Limb (tissue), 2 donors: ENCODE measurements at regions not wholly inside any gene's neighbourhood (a gene's known extent, or its start where the extent isn't known, plus 50 kb on each side); places are given as distances from the start of the nearest gene placed in this dataset.

Experiments used
- DNase-seq, 2 donors: peaks; one replicate each; pipeline ENCODE4 v3.0.0-alpha.2; 2016; ENCODE audit errors: extremely low spot score in 2 of 2

DNA sequence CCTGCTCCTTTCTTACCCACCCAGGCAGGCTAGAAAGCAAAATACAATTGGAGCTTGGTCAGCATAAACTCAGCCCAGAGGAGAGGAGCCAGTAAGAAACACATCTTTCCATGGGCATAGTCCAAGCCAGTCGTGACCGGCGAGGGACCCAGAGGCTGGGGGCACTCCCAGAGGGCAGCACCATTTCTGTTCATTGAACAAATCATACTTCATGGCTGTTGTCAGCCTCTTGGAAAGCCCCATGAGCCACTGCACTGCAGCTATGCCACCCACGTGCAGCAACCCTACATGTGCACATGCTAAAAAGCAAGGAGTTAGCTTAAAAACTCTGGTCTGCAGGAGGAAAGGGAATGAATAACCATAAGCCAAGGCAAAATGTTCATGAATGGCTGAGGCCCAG, 90.0 kb upstream of the CDKN3 start:
- no peak for DNase-seq

DNA sequence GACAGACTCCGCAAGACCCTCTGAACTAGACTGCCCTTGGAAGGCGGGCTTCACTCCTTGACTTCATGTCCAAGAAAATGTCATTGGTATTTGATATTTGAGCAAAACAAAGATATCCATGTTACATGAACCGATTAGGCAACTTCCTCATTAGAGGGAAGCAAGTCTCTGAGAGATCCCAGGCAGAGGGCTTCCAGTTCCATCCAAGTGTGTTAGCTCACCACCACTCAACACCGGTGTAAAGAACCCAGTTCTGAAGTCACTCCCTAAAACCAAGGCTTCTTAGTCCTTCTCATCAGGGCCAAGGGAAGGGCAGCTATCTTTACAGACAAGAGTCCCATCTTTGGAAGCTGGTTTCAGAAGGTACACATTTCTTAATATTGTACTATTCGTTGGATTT, 87.2 kb upstream of the CDKN3 start:
- no peak for DNase-seq

DNA sequence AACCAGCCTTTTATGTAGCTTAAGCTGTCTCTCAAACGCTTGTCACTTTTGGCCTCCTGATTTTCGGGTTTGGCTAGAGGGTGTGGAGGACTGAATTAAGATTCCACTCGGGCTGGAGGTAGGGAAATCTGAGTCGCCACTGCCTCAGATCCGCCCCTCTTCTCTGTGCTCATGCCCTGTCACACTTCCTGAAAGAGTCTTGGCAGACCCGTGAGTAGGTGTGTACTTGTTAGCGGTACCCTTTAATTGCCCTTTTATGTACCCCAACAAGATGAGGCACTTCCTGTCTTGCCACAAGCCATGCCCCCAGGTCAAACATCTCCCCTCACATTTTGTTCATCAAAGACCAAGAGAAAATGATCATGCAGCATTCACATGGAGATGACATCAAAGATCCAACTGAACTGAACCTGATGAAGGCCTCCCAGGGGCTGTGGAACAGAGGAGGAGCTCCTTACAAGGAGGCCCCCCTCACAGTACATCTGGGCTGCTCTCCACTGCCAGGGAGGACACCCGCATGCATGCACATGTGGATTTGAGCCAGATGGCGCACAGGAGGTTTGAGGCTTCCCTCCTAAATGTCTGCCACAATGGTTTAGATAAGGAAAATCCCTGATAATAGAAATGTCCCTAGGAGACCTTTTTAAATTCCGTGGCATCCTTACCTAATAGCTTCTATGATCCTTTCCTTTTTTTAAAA, 86.5 kb upstream of the CDKN3 start:
- no peak for DNase-seq

DNA sequence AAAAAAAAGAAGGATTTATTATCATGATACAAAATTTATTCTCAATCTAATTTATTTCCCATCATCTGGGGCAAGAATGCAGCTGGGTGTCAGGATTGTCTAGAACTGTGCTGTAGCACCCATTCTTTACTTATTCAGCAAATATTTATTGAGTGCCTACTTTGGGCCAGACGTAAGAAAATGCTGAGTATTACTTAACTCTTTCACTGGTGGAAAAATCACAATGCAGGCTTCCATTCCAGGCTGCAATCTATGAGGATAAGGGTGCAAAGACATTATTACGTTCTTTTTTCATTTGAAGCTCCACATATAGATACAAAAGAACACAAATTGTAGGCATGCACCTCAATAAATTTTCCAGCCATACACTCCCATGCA, 86.0 kb upstream of the CDKN3 start:
- DNase-seq: no peak

DNA sequence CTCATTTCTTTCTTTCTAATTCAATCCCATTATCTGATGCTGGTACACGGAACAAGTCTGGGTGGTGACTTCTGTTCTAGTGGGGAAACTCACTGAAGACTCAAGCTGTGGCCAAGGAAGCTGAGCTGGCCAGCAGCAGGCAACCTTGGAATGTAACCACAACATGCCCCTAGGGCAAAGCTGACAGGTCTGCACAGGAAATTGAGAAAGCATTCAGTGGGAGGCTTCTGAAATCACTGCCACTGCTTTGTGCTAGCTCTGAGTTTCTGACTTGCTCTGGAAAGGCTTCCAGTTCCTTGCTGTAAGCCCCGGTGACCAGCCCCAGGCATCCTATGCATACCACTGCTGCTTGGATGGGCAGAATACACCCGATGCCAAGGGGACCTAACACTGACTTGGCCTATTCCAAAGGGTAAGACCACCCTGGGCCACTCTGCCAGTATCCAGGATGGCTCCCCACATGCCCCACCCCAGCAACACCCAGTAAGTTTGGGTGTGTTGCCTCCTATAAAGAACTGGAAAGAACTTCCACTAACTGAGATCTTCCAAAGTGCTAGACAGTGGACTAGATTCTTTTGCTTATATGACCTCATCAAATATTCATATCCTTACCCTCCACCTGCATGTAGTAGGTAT, 84.5 kb upstream of the CDKN3 start:
- no peak for DNase-seq

DNA sequence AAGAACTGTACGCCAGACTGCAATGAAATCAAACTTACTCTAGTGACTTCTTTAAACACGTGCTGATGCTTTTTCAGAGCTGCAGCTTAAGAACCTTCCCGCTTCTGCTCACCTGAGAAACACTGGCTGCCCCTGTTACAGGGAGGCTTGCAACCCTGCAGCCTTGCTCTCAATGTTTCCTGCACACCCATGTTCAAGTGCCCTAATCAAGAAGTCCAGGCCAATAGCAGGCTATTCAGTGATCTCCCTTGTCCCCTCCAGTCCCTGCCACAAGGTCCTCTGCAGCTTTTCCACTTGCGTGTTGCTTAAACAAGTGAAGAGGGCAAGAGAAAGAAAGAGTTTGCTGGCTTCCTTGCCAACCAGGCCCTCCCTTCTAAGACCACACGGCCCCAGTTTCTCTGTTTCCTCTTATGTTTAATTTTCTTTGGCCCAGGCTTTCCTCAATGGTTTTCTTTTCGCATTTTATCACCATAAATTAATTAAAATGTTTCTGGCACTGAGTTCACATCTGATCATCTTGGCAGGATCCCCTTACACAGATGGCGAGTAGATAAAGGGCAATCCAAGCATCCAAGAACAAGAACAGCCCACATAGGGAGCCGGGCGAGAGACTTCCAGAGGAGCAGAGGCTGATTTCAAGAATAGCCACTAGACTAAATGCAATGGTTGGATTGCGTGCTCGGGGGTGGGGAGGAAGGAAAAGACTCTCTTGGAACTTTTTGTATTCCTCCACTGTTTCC, 82.3 kb upstream of the CDKN3 start:
- DNase-seq: no peak

DNA sequence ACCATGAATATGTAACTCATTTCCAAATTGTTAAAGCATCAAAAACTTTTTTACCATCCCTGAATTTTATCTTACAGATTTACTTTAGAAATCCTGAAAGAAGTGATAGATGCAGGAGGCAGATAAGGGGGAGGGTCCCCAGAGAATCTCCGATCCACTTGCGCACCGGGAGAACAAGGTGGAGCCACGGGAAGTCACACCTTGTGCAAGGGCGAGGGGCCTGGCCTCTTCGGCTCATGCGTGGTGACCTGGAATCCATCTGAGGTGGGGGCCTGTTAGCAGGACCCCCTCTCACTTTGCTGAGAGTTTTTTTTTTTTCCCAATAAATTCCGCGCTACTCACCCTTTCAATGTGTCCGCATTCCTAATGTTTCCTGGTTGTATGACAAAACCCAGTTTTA, 80.2 kb upstream of the CDKN3 start:
- DNase-seq: no peak

DNA sequence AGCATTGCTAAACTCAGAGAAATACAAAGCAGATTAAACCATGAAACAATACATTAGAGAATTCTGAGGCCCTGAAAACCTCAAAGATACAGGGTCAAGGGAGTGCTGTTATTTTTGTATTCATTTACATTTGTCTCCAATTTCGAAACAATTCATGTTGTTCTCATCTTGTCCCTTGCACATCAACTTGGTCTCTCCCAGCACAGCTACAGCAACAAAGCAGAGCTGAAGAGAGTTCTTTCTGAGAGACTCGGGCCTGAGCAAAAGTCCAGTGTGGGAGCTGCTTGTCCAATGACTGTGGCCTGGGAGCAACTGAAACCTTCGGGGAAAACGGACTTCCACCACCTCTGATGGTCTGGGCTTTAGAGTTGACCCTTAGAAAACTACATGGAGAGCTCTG, 79.4 kb upstream of the CDKN3 start:
- no peak for DNase-seq

DNA sequence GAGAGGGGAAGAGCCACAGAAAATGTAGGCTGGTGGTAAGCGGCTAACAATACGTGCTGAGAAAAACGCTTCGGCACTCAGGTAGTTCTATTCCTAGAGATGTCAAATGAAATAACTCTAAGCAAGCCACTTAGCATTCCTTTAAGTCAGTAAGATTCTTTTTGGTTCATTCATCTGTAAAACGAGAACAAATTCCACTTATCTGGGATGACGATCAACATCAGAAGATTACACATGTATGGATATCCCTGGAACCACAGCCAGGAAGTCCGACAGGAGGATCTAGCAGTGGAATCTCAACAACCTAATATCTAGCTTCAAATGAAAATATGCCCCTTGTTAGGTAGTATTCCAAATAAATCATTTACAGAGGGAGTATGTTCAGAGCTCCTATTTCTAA, 74.6 kb upstream of the CDKN3 start:
- DNase-seq: no peak

DNA sequence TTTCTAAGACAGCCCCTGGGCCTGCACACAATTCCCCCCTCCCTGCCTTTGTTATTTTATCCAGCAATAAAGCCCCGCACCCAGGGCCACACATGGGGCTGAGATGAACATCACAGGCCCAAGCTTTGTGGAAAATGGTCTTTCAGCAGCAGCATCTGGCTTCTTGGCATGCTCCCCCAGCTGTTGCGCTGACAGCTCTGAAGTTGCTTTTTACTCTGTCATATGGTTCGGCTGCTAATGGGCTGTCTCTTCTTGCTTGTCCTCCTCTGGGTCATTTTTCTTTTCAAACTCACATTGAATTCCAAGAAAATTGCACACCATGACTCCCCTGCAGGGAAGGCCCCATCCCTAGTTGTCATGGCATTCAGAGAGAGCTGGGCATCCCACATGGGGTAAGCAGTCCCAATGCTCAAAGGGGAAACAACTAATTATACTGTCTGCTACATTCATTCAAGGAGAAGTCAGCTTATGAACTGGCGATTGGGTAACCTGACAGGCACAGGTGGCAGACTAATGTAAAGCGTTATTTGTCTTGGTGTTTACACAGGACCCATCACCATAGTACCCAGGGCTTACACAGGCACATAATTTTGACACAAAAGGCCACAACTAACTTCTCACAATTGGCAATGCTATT, 74.0 kb upstream of the CDKN3 start:
- peak; percentile 57 to 68 for DNase-seq

DNA sequence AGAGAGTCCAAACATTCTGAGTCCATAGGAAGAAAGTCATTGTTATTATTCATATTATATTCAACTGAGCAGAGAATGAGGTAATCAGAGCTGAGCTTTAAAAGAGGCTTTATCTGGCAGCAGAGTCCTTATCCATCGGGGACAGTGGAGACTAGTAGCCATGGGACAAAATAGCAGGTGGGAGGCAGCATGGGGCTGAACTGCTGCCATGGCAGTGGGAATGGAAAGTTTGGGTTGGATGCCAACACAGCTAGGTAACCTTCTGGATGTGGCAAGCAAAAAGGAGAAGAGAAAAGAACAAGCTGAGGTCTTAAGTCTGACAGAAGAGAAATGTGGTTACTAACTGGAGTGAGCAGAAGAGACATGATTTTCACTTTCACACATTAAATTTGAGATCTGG, 71.0 kb upstream of the CDKN3 start:
- no peak for DNase-seq

DNA sequence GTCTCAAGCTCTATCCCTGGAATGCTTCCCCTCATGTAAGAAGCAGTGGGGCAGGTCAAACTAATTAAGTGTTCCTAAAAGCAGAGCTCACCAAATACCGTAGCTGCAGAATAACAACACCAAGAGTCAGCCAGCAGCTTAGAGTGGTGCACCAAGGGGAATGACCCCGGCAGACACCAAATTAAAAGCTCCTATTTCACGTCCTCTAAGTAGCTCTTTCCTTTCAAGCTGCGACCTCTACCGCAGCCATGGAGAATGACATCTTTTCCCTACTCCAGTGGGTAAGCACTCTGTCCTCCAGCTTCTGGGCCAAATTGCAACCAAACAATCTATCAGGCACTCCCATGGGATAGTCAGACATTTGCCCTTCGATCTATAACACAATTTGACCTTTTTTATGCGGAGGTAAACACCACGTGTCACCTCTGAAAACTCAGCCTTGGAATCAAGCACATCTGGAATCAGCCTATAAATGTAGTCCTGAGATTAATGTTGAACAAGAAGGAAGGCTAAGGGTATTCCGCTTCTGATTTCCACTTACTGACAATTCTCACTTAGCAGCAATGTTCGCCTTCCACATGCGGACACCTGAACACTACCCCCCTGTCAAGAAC, 67.6 kb upstream of the CDKN3 start:
- peak; percentile 60 to 69 for DNase-seq

DNA sequence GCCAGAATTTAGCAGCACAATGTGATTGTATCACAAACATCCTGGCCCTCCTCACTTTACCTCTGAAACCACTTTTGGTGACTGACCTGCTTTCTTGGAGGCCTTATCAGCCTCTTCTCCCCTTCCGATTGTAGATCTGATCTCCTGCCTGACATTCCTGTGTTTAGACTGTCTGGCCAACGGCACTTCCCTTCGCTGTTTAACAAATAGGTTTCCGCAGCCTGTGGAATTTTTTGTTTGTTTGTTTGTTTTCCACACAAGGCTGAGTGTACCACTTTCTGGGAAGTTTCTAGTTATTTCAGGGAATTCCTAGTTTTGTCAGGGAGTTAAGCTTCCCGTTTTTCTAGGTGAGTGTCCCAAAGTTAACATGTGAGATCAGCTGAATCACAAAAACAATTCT, 65.9 kb upstream of the CDKN3 start:
- DNase-seq: no peak

DNA sequence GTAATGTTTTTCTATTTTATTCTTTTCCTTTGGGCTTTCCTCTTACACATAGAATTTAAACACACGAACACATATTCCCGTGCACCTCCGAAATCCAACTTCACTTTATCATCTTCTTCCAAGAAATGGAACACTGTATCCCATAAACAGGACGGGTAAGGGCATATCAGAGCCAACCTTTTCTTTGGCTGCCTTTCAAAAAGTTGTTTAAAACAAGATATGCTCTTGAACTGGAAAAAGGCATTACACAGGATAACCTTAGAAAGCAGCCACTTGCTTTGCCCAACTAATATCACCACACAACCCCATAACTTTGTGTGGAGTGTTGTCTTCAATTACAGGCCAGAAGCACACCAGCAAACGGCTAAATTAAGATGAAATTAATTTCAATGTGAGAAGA, 65.3 kb upstream of the CDKN3 start:
- DNase-seq: no peak

DNA sequence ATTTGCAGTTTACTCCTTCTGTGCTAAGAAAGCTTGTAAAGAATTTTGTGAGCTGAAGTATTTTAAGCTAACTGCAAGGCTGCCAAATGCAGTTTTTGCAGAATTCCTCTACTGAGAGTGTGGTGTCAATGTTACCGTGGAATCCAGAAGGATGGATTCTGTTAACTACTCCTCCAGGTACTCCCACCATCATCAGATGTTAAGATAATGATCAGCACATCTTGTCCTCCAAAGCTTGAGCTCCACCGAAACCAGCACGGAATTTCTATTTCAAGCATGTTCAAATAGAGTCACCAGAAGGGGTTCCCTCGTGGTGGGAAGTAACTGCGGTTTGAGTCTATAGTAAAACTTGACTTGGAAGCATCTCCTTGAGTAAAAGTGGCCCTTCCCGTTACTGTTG, 64.3 kb upstream of the CDKN3 start:
- no peak for DNase-seq

DNA sequence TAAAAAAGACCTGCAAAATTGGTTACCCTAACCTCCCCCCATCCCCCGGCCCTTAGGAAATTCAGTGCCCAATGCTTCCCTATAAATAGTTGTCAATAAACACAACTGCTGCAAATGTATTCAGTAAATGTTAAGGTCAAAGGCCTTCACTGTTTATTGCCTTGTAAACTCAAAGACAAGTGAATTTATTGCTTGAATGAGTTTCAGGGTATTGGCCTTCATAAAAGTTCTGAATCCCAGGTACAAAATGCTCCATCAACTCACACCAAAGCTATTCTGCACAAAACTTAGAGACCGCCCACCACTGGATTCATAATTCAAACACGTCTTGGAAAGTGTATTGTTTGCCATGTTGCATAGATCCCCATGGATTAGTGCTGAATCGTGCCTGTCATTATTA, 63.3 kb upstream of the CDKN3 start:
- DNase-seq: no peak

DNA sequence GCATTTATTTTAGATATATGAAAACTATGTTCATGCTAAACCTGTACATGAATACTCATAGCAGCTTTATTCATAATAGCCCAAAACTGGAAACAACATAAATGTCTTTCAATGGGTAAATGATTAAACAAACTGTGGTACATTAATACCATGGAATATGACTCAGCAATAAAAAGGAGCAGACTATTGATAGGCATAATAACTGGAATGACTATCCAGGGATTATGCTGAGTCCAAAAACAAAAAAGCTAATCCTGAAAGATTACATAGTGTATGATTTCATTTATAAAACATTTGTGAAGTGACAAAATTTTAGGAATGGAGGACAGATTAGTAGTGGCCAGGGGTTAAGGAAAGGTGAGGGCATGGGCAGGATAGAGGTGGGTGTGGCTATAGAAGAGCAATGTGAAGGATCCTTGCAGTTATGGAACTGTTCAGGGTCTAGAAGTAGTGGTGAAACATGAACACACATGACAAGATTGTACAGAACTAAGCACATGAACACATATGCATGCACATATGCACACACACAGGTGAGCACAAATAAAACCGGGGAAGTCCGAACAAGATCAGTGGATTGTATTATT, 61.1 kb upstream of the CDKN3 start:
- no peak for DNase-seq

DNA sequence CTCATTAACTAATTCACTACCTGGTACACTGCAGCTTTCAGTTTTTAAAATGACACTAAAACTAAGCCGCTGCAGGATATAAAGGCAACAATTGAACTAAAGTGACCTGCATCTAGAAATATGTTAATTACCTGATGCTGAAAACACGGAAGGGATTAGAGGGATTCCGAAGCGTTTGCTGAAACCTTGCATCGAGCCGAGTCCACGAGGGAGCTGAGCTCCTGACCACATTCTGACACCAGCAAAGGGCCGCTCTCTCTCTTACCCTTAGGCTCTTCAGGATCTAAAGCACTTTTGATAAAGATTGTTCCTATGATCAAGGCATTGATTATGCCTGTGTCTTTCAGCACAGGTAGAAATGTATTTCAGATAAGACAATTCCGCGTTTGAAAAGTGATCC, 59.5 kb upstream of the CDKN3 start:
- DNase-seq: no peak

DNA sequence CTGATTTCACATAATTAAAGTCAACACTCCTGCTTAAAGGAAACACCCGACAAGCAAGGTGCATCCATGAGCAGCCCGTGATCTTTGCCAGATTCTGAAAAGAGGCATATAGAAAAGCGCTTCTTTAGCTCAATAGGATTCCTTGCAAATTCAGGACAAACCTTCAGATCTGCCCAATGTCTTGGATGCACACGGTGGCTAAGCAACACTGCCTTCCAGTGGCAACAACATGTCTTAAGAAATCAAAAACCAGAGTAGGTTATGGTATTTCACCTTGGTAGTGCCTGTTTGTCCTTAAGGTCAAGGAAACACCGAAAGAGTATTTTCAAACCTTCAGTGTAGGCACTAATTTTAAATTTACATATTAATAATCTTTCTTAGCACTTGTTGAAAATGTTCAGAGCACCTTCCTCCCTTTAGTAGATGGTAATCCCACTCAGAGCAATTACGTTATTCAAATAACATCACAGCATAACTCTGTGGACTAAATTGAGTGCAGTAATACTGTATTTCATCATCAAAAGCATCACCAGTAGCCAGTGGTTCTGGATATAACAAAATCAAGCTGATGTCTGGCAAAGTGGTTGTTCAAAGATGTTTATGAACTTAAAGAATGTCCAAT, 58.0 kb upstream of the CDKN3 start:
- DNase-seq: peak in 1 of 2 donors; percentile 61

DNA sequence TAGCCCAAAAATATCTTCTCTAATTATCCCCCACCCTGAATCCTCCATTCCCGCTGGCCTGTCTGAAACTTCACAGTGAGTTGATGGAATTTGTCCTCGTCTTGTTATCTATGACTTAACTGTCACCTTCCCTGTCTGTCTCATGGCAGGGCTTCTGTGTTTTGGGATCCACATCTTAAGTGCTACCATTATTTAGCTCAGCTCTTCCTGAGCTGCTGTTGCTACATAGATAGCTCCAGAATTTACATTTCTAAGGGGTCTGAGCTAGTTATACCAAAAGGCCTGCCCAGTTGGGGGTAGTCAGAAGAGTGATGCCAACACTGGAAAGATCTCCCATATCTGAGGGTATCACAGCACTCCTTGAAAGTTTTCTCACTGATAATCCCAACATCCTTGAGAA, 57.0 kb upstream of the CDKN3 start:
- DNase-seq: no peak

DNA sequence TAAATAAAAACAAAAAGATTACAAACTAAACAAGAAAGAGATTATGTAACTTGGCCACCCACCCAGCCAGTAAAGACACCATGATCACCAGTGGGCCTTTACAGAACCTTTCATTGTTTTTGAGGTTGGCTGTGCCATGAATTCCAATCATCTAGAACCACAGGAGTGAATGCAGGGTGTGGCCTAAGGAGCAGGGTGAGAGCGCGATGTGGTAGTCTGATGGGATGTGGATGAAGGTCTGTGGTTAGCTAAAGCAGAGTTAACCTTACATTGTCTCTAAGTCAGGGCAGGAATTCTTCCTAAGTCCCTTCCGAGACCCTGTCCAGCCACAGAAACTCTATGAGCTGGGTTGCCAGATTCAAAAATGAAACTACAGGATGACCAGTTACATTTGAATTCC, 54.0 kb upstream of the CDKN3 start:
- no peak for DNase-seq
